Renal cortex interstitium (tissue), 11 donors: ENCODE measurements at regions not wholly inside any gene's neighbourhood (a gene's known extent, or its start where the extent isn't known, plus 50 kb on each side); places are given as distances from the start of the nearest gene placed in this dataset.

Experiments used
- DNase-seq, 11 donors: peaks; one replicate each; pipeline ENCODE4 v3.0.0-alpha.2; 2013; ENCODE audit warnings: low read depth in 9 of 11, low spot score in 4 of 11; ENCODE audit errors: extremely low read depth in 1 of 11

GRCh38 chr15:69529141-69529540 is 76.5 kb downstream of the RPLP1 start:
- DNase-seq, result no peak

- DNase-seq, result no peak
Measured at GRCh38 chr15:69529961-69530633, 77.5 kb downstream of the RPLP1 start.

- no peak for DNase-seq
Measured at GRCh38 chr15:69530991-69531664, 78.5 kb downstream of the RPLP1 start.

DNA sequence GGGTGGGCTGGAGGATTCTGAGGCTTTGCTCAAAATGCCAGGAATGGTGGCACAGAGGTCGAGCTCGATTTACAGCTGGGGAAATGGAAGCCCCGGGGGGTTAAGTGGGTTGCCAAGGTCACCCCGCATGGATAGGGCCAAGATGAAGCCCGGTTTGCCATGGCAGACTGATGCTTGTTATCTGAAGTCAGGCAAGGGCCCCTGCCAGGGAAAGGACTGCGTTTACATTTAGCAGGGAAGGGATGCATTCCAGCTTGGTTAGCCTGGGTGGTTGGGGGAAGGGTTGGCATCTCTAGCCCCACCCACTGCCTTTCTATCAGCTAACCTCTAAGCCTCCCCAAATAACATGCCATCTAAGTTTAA is 79.0 kb downstream of the RPLP1 start:
- no peak for DNase-seq

DNA sequence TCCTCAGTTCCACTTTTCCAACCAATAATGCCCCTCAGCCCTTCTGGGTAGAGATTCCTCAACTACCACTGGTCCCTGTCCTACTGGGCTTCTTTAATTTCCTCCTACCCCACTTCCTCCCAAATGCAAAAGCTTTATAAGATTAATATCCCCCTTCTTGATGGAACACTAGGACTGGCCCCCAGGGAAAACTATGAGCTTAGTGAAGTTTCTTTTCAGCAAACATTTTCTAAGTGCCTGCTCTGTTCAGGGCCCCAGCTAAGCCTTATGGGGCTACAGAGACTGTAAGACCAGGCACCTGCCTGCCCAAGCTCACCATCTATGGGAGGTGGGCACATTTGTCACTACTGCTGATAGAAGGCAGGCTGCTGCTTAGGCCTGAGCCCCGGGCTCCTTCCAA is 79.4 kb downstream of the RPLP1 start:
- no peak for DNase-seq

GRCh38 chr15:69532856-69533255 is 80.2 kb downstream of the RPLP1 start:
- DNase-seq, result no peak

GRCh38 chr15:69533522-69533921 is 80.9 kb downstream of the RPLP1 start:
- DNase-seq, result no peak

DNA sequence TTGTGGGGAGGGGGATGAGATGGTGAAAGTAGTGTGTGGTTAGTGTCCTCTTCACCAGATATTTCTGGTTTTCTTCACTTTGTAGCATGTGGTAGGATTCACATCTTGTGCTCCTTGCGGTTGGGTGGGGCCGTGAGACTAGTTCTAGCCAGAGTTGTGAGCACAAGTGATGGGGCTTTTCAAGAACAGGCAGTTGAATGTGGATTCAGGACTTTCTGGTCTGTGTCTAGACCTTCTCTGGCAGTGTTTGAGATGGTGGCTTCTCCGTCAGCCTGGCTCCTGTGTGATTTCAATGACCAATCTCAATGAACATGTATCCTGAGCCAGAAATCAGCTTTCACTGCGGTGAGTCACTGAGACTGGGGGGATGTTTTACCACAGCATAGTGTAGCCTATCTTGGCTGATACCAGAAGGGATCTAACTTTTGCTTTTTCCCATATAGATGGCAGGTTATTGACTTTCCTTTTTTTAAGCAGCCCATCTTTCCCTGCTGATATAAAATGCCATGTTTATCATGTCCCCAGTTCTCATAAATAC is 82.6 kb downstream of the RPLP1 start:
- DNase-seq, result no peak

- no peak for DNase-seq
Measured at GRCh38 chr15:69535998-69536397, 83.4 kb downstream of the RPLP1 start.

GRCh38 chr15:69536726-69537512 is 84.3 kb downstream of the RPLP1 start:
- DNase-seq, result peak in 3 of 11 donors; percentile 73 to 79 (median 77)

- no peak for DNase-seq
Measured at GRCh38 chr15:69537901-69538300, 85.3 kb downstream of the RPLP1 start.

DNA sequence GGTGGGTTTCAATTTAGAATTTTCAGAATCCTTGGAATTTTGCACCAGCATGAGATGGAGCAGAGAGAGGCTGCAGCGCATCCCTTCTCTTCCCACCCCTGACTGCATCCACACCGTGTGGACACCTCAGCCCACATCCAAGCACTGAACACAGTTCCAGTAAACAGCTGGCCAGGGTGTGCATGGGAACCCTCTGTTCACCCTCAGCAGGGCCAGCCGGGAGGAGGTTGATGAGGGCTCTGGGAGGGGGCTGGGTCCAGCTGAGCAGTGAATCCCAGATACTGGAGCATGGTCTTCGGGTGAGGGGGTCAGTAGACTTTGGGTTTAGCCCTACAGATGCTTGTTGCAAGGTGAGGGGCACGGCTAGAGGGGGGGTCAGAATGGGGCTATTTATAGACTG is 85.8 kb downstream of the RPLP1 start:
- no peak for DNase-seq

DNA sequence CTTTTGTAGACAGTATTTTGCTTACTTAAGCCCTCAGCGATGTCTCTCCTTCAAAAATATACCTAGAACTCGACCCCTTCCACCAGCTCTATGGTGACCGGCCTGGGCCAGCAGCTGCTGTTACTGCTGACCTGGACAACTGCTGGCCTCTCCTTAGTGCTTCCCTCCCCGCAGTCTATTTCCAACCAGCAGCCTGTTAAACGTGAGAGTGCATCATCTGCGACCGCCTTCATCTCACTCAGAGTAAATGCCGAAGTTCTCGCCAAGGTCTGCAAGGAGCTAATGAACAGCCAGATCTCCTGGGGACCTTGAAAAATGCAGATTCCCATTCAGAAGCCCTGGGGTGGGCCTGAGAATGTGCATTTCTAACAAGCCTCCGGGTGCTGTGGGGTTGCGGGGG is 86.7 kb downstream of the RPLP1 start:
- no peak for DNase-seq

DNA sequence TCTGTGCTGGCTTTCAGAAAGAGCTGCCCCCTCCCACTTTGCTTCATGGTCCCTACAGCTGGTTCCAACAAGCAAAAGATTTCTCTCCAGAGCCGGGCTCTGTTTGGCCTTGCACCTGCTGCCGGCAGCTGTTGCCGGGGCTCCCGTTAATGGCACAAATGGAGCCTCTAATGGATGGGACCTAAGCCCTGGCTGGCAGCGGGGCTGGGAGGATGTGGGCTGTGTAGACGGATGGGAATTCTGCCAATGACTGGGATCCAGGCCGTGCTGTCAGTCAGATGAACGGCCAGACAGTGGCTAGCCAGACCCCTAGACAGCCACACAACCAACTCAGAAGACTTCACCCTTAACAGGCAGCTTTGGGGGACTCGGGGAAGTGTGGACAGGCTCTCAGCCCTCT is 88.0 kb downstream of the RPLP1 start:
- no peak for DNase-seq

DNA sequence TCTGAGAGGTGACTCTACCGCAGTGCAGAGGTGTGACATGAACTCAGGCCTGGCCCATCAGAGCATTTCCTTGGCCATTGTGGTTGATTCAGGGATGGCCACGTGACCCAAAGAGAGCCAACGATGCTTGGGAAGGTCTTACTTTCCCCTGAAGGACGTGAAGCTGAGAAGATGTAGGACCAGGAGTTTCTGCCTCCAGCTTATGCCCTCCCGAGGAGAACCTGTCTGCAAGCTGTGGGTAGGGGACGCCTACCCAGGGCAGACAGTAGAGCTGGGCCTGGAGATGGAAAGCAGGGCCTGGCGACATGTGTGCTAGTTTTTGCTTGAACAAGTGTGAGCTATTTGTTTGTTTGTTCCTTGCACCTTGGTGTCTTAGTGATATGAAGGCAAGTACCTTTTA is 89.4 kb downstream of the RPLP1 start:
- DNase-seq, result no peak

- no peak for DNase-seq
Measured at GRCh38 chr15:69543681-69544364, 91.2 kb downstream of the RPLP1 start.

DNA sequence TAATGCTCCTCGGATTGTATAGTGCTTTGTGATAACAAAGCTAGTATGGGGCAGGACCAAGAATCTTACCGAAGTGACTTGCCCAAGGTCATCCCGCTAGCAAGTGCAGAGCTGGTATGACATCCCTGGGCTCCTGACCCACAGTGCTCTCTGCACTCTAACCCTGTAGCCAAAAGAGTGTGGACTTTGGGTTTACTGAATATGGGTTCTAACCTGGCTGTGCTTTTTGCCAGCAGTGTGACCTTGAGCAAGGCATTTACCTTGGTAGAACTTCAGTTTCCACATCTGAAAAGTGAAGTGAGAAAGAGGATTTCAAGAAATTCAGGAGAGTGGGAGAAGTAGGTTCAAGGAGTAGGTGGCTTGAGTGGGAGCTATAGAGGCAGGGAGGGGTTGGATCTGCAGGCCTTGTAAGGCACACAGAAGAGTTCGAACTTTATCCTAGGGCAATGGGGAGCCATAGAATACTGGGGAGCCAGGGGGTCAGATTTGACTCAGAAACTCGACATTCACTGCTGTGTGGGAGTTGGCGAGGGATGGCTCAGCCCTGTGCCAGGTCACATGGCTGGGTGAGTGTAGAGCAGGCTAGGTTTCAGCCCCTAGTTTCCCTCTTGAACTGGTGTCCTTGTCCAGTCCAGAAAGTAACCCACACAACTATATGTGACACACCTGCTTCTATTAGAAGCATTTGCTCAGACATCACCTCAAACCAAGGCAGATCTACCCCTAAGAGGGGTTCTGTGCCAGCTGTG is 91.9 kb downstream of the RPLP1 start:
- DNase-seq, result no peak

DNA sequence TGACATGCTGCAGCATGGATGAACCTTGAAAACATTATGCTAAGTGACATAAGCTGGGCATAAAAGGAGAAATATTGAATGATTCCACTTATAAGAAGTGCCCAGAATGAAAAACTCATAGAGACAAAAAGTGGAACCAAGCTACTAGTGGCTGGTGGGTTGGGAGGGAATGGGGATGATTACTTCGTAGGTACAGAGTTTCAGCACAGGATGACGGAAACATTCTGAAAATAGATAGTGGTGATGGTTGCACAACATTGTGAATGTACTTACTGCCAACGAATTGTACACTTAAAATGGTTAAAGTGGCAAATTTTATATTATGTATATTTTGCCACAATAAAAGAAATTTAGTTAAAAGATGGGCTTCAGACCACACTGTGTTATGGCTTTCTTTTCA is 93.6 kb downstream of the RPLP1 start:
- DNase-seq, result no peak
